ENCODE measurements at regions not wholly inside any gene's neighbourhood (a gene's known extent, or its start where the extent isn't known, plus 50 kb on each side); places are given as distances from the start of the nearest gene placed in this dataset.
"Not testable (repeated sequence)": the region's sequence is repeated elsewhere in the genome, so short reads cannot be mapped to it uniquely, and the experiment has no call there.

DNA sequence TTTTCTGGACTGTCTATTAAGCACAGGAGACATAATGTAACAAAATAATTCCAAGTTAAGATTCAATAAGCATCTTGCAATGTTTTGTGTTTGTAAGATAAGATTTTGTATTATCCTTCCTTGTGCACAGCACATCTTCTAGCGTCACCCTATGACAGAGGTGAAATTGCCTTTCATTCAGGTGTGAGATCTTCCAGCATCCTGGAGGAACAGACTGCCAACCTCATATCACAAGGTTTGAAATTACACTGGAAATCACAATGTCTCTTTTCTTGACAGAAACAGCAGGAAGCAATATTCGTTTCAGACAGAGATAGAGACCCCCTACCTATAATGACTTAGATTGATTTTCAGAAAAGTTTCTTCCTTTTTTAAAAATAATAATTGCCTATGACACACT lies 668.6 kb downstream of the GABRG1 start:
- Histone ChIP-seq H3K4me1 (ENCODE audit: control insufficient read depth, insufficient read depth, low read length) (no peaks in the 10 kb centered on the region), H3K4me3 (ENCODE audit: low read length) (no peak overlapping the region), H3K27ac (ENCODE audit: low read length) (no peak overlapping the region), H3K36me3 (ENCODE audit: control insufficient read depth, insufficient read depth, low read length) (no peaks in the 10 kb centered on the region), H3K9me3 (ENCODE audit: control insufficient read depth, low read depth, low read length) (peaks cover 7% of the 10 kb centered on the region), H3K27me3 (ENCODE audit: control insufficient read depth, insufficient read depth, low read length) (no peaks in the 10 kb centered on the region)
- DNase-seq = no peak
- whole genome bisulfite sequencing (ENCODE audit: insufficient coverage, low lambda C conversion rate) = 83% methylated on average over 1 of the region's 2 CpGs

DNA sequence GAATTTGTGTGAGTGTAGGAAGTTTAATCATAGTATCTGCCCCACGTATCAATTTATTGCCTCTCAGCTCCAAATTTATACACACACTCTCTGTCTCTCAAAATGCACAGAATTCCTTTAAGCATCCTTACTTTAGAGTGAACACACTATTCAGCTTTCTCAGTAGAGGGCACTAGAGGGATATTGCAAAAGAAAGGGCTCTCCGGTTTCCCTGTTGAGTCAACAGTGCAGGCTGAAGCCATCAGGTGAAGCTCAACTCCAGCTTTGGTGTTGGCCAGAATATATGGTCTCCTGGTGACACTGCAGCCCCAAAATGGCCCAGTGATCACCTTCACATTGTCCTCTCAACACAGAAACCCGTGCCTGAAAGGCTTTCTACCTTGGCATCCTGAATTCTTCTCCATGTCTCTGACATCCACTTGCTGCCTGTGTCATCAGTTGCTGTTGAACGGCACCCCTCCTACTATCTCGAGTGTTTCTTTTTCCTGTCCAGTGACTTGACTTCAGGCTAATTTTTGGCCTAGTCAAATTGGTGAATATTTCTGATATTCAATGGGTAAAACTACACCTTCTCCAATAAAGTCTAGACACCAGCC lies 670.5 kb downstream of the GABRG1 start:
- 0% methylated on average over 1 of the region's 5 CpGs for WGBS (ENCODE audit: insufficient coverage, low lambda C conversion rate)
- no peaks in the 10 kb centered on the region for H3K4me1 ChIP-seq (ENCODE audit: control insufficient read depth, insufficient read depth, low read length)
- H3K36me3 ChIP-seq (ENCODE audit: control insufficient read depth, insufficient read depth, low read length) = no peaks in the 10 kb centered on the region
- no peak overlapping the region for H3K27ac ChIP-seq (ENCODE audit: low read length)
- H3K4me3 ChIP-seq (ENCODE audit: low read length) = no peak overlapping the region
- DNase-seq = peak; percentile 10 to 23
- peaks cover 7% of the 10 kb centered on the region for H3K9me3 ChIP-seq (ENCODE audit: control insufficient read depth, low read depth, low read length)
- H3K27me3 ChIP-seq (ENCODE audit: control insufficient read depth, insufficient read depth, low read length) = no peaks in the 10 kb centered on the region

DNA sequence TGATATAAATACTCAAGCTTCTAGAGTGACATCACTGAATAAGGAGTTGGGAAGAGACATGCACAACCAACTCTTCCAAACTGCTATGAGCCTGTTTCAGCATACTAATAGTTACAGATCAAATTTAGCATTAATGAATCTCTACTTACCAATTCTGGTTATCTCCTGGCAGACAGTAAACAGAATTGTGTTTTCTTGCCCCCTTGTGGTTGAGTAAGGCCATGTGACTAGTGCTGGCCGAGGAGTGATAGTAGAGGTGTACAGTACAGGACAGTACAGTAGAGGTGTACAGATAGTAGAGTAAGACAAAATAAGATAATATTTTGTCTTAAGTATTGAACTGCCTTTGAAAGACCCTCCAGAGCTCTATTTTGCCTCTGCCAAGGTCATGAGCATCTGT lies 681.4 kb downstream of the GABRG1 start:
- no peak for DNase-seq
- no peak overlapping the region for H3K27ac ChIP-seq (ENCODE audit: low read length)
- no peaks in the 10 kb centered on the region for H3K4me1 ChIP-seq (ENCODE audit: control insufficient read depth, insufficient read depth, low read length)
- no peaks in the 10 kb centered on the region for H3K27me3 ChIP-seq (ENCODE audit: control insufficient read depth, insufficient read depth, low read length)
- no CpG with 5 or more reads among the region's 1 CpG for WGBS (ENCODE audit: insufficient coverage, low lambda C conversion rate)
- H3K4me3 ChIP-seq (ENCODE audit: low read length) = no peak overlapping the region
- H3K9me3 ChIP-seq (ENCODE audit: control insufficient read depth, low read depth, low read length) = no peaks in the 10 kb centered on the region
- no peaks in the 10 kb centered on the region for H3K36me3 ChIP-seq (ENCODE audit: control insufficient read depth, insufficient read depth, low read length)

DNA sequence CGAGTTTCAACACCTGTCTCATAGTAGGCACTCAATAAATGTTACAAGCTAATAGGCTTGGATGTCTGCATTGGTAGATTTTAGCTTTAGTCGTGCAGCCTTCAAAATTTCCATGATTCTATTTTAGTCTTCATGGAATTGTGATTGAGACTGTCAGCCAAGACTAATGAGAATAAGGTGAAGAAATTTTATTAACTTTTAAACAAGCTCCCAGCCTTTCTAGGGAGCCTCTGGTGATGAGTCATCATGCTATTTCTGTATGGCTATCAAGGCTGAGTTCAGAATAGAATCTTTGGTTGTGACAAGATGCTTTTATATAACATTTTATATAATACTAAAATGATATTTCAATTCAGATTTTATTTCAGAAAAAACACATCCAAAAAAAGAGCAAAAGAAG lies 685.8 kb downstream of the GABRG1 start:
- DNase-seq = no peak
- Histone ChIP-seq H3K36me3 (ENCODE audit: control insufficient read depth, insufficient read depth, low read length) (no peaks in the 10 kb centered on the region), H3K27ac (ENCODE audit: low read length) (no peak overlapping the region), H3K4me3 (ENCODE audit: low read length) (no peak overlapping the region), H3K9me3 (ENCODE audit: control insufficient read depth, low read depth, low read length) (no peaks in the 10 kb centered on the region), H3K4me1 (ENCODE audit: control insufficient read depth, insufficient read depth, low read length) (no peaks in the 10 kb centered on the region), H3K27me3 (ENCODE audit: control insufficient read depth, insufficient read depth, low read length) (no peaks in the 10 kb centered on the region)
- 73% methylated on average over 2 of the region's 2 CpGs for WGBS (ENCODE audit: insufficient coverage, low lambda C conversion rate)

DNA sequence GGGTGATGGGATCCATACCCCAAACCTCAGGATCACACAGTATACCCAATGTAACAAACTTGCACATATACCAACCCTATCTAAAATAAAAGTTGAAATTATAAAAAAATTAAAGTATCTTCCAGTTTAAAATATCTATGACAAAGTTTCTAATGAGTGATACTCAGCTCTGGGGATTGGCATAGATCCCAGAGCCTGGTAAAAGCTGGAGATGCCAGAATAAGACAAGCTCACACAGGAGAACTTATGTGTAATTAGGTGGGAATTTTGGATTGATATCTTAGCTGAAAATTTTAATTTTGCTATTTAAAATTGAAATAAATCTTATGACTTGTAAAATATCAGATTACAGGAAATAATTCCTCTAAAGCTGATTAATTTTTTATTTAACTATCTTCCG lies 686.5 kb downstream of the GABRG1 start:
- no peaks in the 10 kb centered on the region for H3K27me3 ChIP-seq (ENCODE audit: control insufficient read depth, insufficient read depth, low read length)
- H3K4me1 ChIP-seq (ENCODE audit: control insufficient read depth, insufficient read depth, low read length) = no peaks in the 10 kb centered on the region
- no peak for DNase-seq
- H3K9me3 ChIP-seq (ENCODE audit: control insufficient read depth, low read depth, low read length) = no peaks in the 10 kb centered on the region
- WGBS (ENCODE audit: insufficient coverage, low lambda C conversion rate) = no CpG with 5 or more reads among the region's 1 CpG
- no peaks in the 10 kb centered on the region for H3K36me3 ChIP-seq (ENCODE audit: control insufficient read depth, insufficient read depth, low read length)
- no peak overlapping the region for H3K27ac ChIP-seq (ENCODE audit: low read length)
- H3K4me3 ChIP-seq (ENCODE audit: low read length) = no peak overlapping the region

DNA sequence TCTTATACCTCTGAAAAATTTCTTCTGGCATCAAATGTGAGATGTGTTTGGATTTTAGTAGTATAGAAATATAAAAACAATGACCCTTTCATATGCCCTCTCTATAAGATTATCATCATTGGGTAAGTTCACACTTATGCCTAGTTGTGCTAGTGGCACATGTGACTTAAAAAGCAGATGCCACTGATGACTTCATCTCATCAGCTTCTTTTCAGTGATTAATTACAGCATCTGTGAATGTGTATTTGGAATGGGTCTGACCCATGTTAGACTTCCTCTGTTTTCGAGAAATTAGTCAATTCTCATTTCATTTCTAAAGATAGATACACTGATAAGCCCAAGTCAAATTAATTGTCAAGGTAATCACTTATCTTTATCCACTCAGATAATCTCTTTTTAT lies 698.7 kb downstream of the GABRG1 start:
- H3K4me1 ChIP-seq (ENCODE audit: control insufficient read depth, insufficient read depth, low read length) = no peaks in the 10 kb centered on the region
- H3K27ac ChIP-seq (ENCODE audit: low read length) = no peak overlapping the region
- peaks cover 2% of the 10 kb centered on the region for H3K9me3 ChIP-seq (ENCODE audit: control insufficient read depth, low read depth, low read length)
- H3K4me3 ChIP-seq (ENCODE audit: low read length) = no peak overlapping the region
- no CpG with 5 or more reads among the region's 1 CpG for WGBS (ENCODE audit: insufficient coverage, low lambda C conversion rate)
- H3K36me3 ChIP-seq (ENCODE audit: control insufficient read depth, insufficient read depth, low read length) = no peaks in the 10 kb centered on the region
- H3K27me3 ChIP-seq (ENCODE audit: control insufficient read depth, insufficient read depth, low read length) = no peaks in the 10 kb centered on the region
- no peak for DNase-seq

DNA sequence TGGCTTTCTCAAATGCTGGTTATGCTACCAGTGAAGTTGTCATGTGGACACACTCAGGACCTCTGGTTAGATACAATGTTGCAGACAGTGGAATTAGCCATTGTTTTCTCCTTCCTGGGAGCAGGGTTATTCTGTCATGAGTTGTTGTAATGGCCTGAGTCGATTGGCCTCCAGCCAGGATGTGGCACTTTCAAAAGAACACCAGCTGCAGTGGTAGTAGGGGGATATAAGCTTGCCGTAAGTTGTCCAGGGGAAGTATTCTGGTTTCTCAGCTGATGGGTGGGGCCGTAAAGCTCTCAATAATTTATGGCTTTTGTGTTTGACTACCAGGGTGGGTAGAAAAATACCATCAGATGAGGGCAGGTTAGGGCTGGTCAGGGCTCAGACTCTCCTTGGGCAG lies 697.5 kb upstream of the GNPDA2 start:
- no peak overlapping the region for H3K27ac ChIP-seq (ENCODE audit: low read length)
- no peaks in the 10 kb centered on the region for H3K27me3 ChIP-seq (ENCODE audit: control insufficient read depth, insufficient read depth, low read length)
- no peak for DNase-seq
- no peak overlapping the region for H3K4me3 ChIP-seq (ENCODE audit: low read length)
- H3K36me3 ChIP-seq (ENCODE audit: control insufficient read depth, insufficient read depth, low read length) = no peaks in the 10 kb centered on the region
- WGBS (ENCODE audit: insufficient coverage, low lambda C conversion rate) = no CpG with 5 or more reads among the region's 3 CpGs
- H3K9me3 ChIP-seq (ENCODE audit: control insufficient read depth, low read depth, low read length) = peaks cover 7% of the 10 kb centered on the region
- H3K4me1 ChIP-seq (ENCODE audit: control insufficient read depth, insufficient read depth, low read length) = no peaks in the 10 kb centered on the region

DNA sequence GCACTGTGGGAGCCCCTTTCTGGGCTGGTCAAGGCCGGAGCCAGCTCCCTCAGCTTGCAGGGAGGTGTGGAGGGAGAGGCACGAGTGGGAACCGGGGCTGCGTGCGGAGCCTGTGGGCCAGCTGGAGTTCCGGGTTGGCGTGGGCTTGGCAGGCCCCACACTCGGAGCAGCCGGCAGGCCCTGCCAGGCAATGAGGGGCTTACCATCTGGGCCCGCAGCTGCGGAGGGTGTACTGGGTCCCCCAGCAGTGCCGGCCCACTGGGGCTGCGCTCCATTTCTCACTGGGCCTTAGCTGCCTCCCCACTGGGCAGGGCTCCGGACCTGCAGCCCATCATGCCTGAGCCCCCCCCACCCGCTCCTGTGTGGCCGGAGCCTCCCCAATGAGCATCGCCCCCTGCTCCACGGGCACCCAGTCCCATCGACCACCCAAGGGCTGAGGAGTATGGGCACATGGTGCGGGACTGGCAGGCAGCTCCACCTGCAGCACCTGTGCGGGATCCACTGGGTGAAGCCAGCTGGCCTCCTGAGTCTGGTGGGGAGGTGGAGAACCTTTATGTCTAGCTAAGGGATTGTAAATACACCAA lies 693.8 kb upstream of the GNPDA2 start:
- not testable (repeated sequence) for H3K27me3 ChIP-seq (ENCODE audit: control insufficient read depth, insufficient read depth, low read length); H3K36me3 ChIP-seq (ENCODE audit: control insufficient read depth, insufficient read depth, low read length); H3K4me3 ChIP-seq (ENCODE audit: low read length); H3K4me1 ChIP-seq (ENCODE audit: control insufficient read depth, insufficient read depth, low read length); DNase-seq; H3K27ac ChIP-seq (ENCODE audit: low read length); H3K9me3 ChIP-seq (ENCODE audit: control insufficient read depth, low read depth, low read length)
- WGBS (ENCODE audit: insufficient coverage, low lambda C conversion rate) = no CpG with 5 or more reads among the region's 21 CpGs

DNA sequence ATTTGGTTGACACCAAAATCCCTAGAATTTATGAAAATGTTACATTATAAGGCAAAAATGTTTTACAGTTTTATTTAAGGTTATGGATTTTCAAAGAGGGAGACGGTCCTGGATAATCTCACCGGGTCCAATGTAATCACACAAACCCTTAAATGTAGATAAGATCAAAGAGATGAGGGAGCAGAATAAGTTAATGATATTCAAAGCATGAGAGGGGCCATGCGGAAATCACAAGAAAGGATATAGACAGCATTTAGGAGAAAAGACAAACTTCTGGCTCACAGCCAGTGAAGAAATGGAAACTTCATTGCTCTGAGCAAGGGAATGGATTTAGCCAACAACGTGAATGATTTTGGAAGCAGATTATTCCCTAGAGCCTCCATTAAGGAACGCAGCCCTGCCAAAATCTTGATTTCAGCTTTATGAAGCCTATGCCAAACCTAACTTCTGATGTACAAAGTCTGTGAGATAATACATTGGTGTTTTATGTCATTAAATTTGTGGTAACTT lies 684.4 kb upstream of the GNPDA2 start:
- WGBS (ENCODE audit: insufficient coverage, low lambda C conversion rate) = 78% methylated on average over 1 of the region's 5 CpGs
- DNase-seq = no peak
- no peak overlapping the region for H3K27ac ChIP-seq (ENCODE audit: low read length)
- H3K4me3 ChIP-seq (ENCODE audit: low read length) = no peak overlapping the region
- H3K27me3 ChIP-seq (ENCODE audit: control insufficient read depth, insufficient read depth, low read length) = no peaks in the 10 kb centered on the region
- no peaks in the 10 kb centered on the region for H3K4me1 ChIP-seq (ENCODE audit: control insufficient read depth, insufficient read depth, low read length)
- no peaks in the 10 kb centered on the region for H3K9me3 ChIP-seq (ENCODE audit: control insufficient read depth, low read depth, low read length)
- H3K36me3 ChIP-seq (ENCODE audit: control insufficient read depth, insufficient read depth, low read length) = no peaks in the 10 kb centered on the region

DNA sequence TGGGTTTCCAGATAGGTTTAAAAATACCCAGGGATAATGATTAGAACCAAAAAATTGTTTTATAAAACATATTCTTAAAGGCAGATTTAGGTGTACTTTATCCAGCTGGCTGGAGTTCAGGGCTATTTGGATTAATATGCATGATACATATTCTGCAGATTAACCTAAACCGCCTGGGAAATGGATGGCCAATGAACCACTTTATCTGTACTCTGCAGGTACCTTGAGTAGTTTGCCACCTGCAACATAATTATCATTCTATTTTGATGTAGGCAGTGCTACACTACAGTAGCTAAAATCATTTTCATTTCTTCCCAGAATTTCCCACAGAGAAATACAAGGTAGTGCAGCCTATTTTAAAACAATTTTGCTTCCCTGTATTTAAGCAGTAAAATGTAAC lies 683.2 kb upstream of the GNPDA2 start:
- H3K27ac ChIP-seq (ENCODE audit: low read length) = no peak overlapping the region
- no peak for DNase-seq
- H3K4me1 ChIP-seq (ENCODE audit: control insufficient read depth, insufficient read depth, low read length) = no peaks in the 10 kb centered on the region
- peaks cover 5% of the 10 kb centered on the region for H3K9me3 ChIP-seq (ENCODE audit: control insufficient read depth, low read depth, low read length)
- H3K4me3 ChIP-seq (ENCODE audit: low read length) = no peak overlapping the region
- no peaks in the 10 kb centered on the region for H3K27me3 ChIP-seq (ENCODE audit: control insufficient read depth, insufficient read depth, low read length)
- no CpG with 5 or more reads among the region's 1 CpG for WGBS (ENCODE audit: insufficient coverage, low lambda C conversion rate)
- H3K36me3 ChIP-seq (ENCODE audit: control insufficient read depth, insufficient read depth, low read length) = no peaks in the 10 kb centered on the region

DNA sequence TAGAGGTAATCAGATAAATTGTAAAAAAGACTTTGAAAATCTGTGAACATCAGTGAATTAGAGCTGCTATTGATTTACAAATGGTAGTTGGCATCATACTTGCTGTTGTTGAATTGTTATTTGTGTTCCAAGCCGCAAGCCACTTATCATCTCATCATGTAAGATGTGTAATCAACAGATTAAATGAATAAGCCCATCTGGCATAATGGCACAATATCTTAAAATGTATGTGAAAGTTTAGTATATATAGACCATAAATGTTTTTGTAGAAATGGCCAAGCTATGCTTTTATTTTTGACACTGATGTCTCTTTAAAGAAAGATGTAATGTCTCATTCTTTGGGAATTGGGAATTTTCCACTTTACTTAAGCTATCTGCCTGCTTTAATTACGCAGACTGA lies 682.6 kb upstream of the GNPDA2 start:
- no CpG with 5 or more reads among the region's 2 CpGs for WGBS (ENCODE audit: insufficient coverage, low lambda C conversion rate)
- no peak overlapping the region for H3K27ac ChIP-seq (ENCODE audit: low read length)
- H3K27me3 ChIP-seq (ENCODE audit: control insufficient read depth, insufficient read depth, low read length) = no peaks in the 10 kb centered on the region
- H3K36me3 ChIP-seq (ENCODE audit: control insufficient read depth, insufficient read depth, low read length) = no peaks in the 10 kb centered on the region
- no peaks in the 10 kb centered on the region for H3K4me1 ChIP-seq (ENCODE audit: control insufficient read depth, insufficient read depth, low read length)
- H3K4me3 ChIP-seq (ENCODE audit: low read length) = no peak overlapping the region
- peaks cover 5% of the 10 kb centered on the region for H3K9me3 ChIP-seq (ENCODE audit: control insufficient read depth, low read depth, low read length)
- no peak for DNase-seq

All from large intestine (tissue), 3 donors.